Aorta (tissue), 5 donors: ENCODE measurements at regions not wholly inside any gene's neighbourhood (a gene's known extent, or its start where the extent isn't known, plus 50 kb on each side); places are given as distances from the start of the nearest gene placed in this dataset.

ENCODE experiments used
- ATAC-seq: fragments of 200-7000 bp; cut with Tn5 transposase; one replicate; pipeline ENCODE4 v1.9.1; 2022; ENCODE audit warnings: moderate library complexity; ENCODE audit not compliant: low FRiP score
- DNase-seq, 2 donors: peaks; one replicate each; pipeline ENCODE4 v3.0.0-alpha.2; 2020
- H3K27ac ChIP-seq, 2 donors: one replicate each; pipeline ENCODE4 v1.5.1; 2013; ENCODE audit warnings: low read length in 2 of 2, mild to moderate bottlenecking in 2 of 2, moderate library complexity in 2 of 2, control low read depth in 1 of 2, inconsistent platforms in 1 of 2, low read depth in 1 of 2
- H3K27me3 ChIP-seq, 2 donors: one replicate each; pipeline ENCODE4 v1.6.1; 2013; ENCODE audit warnings: control low read depth in 1 of 2, low read length in 1 of 2, mild to moderate bottlenecking in 1 of 2, moderate library complexity in 1 of 2; ENCODE audit not compliant: insufficient read depth in 2 of 2, control insufficient read depth in 1 of 2
- H3K36me3 ChIP-seq, 2 donors: one replicate each; pipeline ENCODE4 v1.6.1; 2013; ENCODE audit warnings: control low read depth in 1 of 2, low read length in 1 of 2, mild to moderate bottlenecking in 1 of 2; ENCODE audit not compliant: insufficient read depth in 2 of 2, control insufficient read depth in 1 of 2
- H3K4me1 ChIP-seq, 2 donors: one replicate each; pipeline ENCODE4 v1.6.1; 2013; ENCODE audit warnings: low read length in 2 of 2, control low read depth in 1 of 2, mild to moderate bottlenecking in 1 of 2, moderate library complexity in 1 of 2; ENCODE audit not compliant: insufficient read depth in 2 of 2, control insufficient read depth in 1 of 2
- H3K4me3 ChIP-seq, 2 donors: one replicate each; pipeline ENCODE4 v1.5.1; 2013; ENCODE audit warnings: low read length in 2 of 2, control low read depth in 1 of 2, mild to moderate bottlenecking in 1 of 2
- H3K9me3 ChIP-seq: one replicate; pipeline ENCODE4 v1.6.1; 2013; ENCODE audit warnings: mild to moderate bottlenecking, low read length; ENCODE audit not compliant: control insufficient read depth
- WGBS, 2 donors: extraction: QIAGEN DNeasy Blood & Tissue Kit; methylation state at CpG; one replicate each; pipeline ENCODE4 v1.1.7; 2013; 5-methylcytosine and 5-hydroxymethylcytosine counted together
- intact Hi-C, 2 donors: fragments of 100-400 bp; cut with DNase I; formaldehyde crosslinking; loops; one replicate each; pipeline versions ENCODE4 v1.14.2 to v1.15.0; 2022
- donor health status: healthy with polysubstance abuse.
- donor health status: Bipolar disorder and iron deficiency.
- donor health status: DM: no; HTN: no; CAD: no.
- donor health status: DM: no; HTN: no; CAD: no.
- donor health status: DM: yes; HTN: yes; CAD: no.

DNA sequence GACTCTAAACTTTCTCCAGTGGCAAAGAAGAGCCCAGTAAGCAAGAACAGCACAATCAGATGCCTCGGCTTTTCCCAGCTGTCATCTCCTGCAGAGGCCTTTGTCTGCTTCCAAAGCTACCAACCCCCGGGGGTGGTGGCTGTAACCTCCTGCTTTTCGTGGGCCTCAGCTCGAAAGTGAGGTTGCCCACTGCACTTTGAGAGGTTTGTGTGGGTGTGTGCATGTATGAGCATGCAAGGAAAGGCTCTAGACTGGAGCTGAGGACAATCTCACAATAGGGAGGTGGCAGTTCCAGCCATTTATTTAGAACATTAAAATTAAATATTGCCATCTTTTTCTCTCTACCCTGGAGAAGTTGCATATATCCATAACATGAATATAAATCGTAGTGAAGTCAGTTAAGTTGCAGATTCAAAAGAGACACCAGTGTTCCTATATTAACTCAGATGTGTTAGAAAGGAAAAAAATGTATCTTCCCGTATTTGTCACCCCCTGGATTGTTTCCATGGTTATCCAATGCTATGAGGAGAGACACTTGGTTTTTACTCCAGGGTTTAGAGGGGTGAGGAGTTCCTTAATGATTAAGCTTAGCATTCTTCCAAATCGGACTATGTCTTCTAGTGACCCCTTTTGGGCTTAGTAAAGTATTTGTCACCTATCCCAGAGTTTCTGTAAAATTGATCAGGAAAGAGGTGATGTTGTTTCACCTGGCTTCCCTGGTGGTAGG, 781.1 kb downstream of the INHBA start:
- H3K27ac ChIP-seq: no peak overlapping the region
- ATAC-seq (no peak), DNase-seq (no peak)
- no peak overlapping the region for H3K4me3 ChIP-seq
- H3K4me1 ChIP-seq: peaks cover 0 to 3% of the 10 kb centered on the region in 2 donors
- WGBS, 2 donors: 90 to 91% methylated on average over 7 of the region's 7 CpGs
- H3K36me3 ChIP-seq: no peaks in the 10 kb centered on the region
- intact Hi-C loops: no loop called here
- no peaks in the 10 kb centered on the region for H3K9me3 ChIP-seq
- no peaks in the 10 kb centered on the region for H3K27me3 ChIP-seq

DNA sequence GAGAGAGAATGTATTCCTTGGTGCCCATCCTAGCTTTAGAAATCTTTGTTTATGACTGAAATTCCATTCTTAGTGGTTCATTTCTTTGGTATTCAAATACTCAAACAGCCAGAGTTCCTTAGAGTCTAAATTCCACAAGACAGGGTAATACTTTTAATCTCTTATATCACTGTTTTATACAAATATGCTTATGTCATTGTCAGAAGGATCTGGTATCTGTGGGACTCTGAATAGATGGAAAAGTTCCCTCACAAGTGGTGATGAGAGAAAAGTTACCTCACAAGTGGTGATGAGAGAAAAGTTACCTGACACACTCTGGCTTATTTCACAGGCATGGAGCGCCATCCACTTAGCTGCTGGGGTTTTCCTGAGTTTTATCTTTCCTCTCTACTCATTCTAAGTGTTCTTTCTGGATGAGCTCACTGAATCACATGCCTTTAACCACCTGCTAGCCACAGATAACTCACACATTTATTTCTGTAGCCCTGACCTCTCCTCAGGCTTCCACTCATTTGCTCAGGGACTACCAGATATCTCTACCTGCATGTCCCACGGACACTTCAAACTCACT, 784.0 kb downstream of the SUGCT start:
- intact Hi-C loops: loop anchor here in 1 of 2 donors (5.0 kb wide), 1 partner anchor 74 kb away; no protein-coding TSS in a partner anchor

DNA sequence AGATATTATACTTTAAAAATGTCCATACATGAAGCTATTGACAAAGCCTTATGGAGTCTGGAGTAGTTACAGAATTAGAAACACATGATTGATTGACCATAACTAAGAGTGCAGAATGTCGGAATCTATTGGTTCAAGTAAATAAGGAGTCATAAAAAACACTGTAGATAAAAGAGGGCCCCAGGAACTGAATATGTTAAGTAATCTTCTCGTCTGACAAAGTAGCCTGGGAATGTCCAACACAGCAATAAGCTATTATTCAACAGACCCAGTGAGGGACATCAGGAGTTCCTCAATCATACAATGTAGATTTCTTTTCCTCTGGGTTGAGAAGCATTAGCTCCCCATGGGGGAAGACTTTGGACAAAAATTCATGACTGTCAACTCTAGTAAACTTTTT, 782.0 kb downstream of the SUGCT start:
- ATAC-seq (no peak), DNase-seq (no peak)
- Histone ChIP-seq H3K4me3 (no peak overlapping the region), H3K36me3 (no peaks in the 10 kb centered on the region), H3K27ac (no peak overlapping the region), H3K27me3 (no peaks in the 10 kb centered on the region), H3K4me1 (peaks cover 0 to 7% of the 10 kb centered on the region in 2 donors), H3K9me3 (no peaks in the 10 kb centered on the region)
- intact Hi-C loops: loop anchor here in 1 of 2 donors (5.0 kb wide), 1 partner anchor 75 kb away; no protein-coding TSS in a partner anchor
- WGBS, 2 donors: 91 to 95% methylated on average over 2 of the region's 2 CpGs

More for the DNA sequence above, 784.0 kb downstream of the SUGCT start:
- 79 to 85% methylated on average over 2 of the region's 2 CpGs for WGBS, 2 donors
- no peaks in the 10 kb centered on the region for H3K9me3 ChIP-seq
- H3K4me1 ChIP-seq: peaks cover 0 to 3% of the 10 kb centered on the region in 2 donors
- DNase-seq (no peak), ATAC-seq (no peak)
- no peaks in the 10 kb centered on the region for H3K27me3 ChIP-seq
- peak overlapping the region in 1 of 2 donors; percentile 81 for H3K27ac ChIP-seq
- H3K4me3 ChIP-seq: no peak overlapping the region
- no peaks in the 10 kb centered on the region for H3K36me3 ChIP-seq

DNA sequence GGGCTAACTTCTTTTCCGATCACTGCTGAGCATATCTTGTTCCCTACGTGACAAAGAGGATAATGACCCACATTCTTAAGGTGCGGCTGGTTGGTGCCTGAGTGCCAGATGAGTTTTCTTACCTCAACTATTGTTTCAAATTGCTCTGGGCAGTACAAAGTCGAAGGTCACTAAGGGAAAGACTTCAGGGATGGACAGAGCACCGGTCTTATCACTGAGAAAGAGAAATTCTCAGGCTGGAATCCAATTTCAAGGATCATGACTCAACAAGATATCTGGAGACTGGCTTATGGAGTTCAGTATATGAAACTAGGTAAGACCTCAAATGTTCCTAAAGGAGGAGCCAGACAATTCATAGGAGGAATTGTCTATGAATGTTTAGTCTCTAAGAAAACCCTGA, 780.3 kb downstream of the SUGCT start:
- no peak overlapping the region for H3K27ac ChIP-seq
- WGBS, 2 donors: 82 to 84% methylated on average over 5 of the region's 5 CpGs
- DNase-seq (no peak), ATAC-seq (no peak)
- no peaks in the 10 kb centered on the region for H3K27me3 ChIP-seq
- no peak overlapping the region for H3K4me3 ChIP-seq
- intact Hi-C loops: loop anchor here in 1 of 2 donors (5.0 kb wide), 1 partner anchor 77 kb away; no protein-coding TSS in a partner anchor
- no peaks in the 10 kb centered on the region for H3K36me3 ChIP-seq
- no peaks in the 10 kb centered on the region for H3K9me3 ChIP-seq
- H3K4me1 ChIP-seq: peaks cover 2 to 7% of the 10 kb centered on the region in 2 donors
